Esophagus squamous epithelium (tissue), 5 donors: ENCODE measurements at regions not wholly inside any gene's neighbourhood (a gene's known extent, or its start where the extent isn't known, plus 50 kb on each side); places are given as distances from the start of the nearest gene placed in this dataset.
A peak's percentile ranks its signal among the peaks of the same experiment; 100 is the strongest.

Experiments
- DNase-seq: peaks from one replicate; lab custom pipeline; 2025; lab: John Stamatoyannopoulos, UW
- H3K27ac ChIP-seq, 4 donors: fragments of 200-600 bp; sonication (generic); one replicate each; pipeline ENCODE4 v1.5.1; 2016 to 2019; ENCODE audit warnings: mild to moderate bottlenecking in 1 of 4
- H3K27me3 ChIP-seq, 4 donors: fragments of 200-600 bp; sonication (generic); 1 replicate in 3 of 4; 2 replicates in 1 of 4; pipeline versions ENCODE4 v1.5.1 to v1.6.0; 2017 to 2021; ENCODE audit warnings: antibody characterized with exemption in 1 of 4
- H3K36me3 ChIP-seq, 3 donors: fragments of 200-600 bp; sonication (generic); one replicate each; pipeline ENCODE4 v1.5.1; 2016 to 2019
- H3K4me1 ChIP-seq, 3 donors: fragments of 200-600 bp; sonication (generic); one replicate each; pipeline ENCODE4 v1.5.1; 2017 to 2019
- H3K4me3 ChIP-seq, 4 donors: fragments of 200-600 bp; sonication (generic); 1 replicate in 3 of 4; 2 replicates in 1 of 4; pipeline ENCODE4 v1.5.1; 2016 to 2019; ENCODE audit warnings: mild to moderate bottlenecking in 2 of 4, moderate library complexity in 1 of 4
- H3K9me3 ChIP-seq, 3 donors: fragments of 200-600 bp; sonication (generic); one replicate each; pipeline ENCODE4 v1.5.1; 2016 to 2019
- CTCF ChIP-seq, 6 experiments: fragments of 450-650 bp in 4 of 6; fragments of 200-600 bp in 2 of 6; sonication (generic) in 2 of 6; IDR thresholded peaks; one replicate each; pipeline ENCODE4 v1.5.1; 2016 to 2019; ENCODE audit warnings: antibody characterized with exemption in 6 of 6, mild to moderate bottlenecking in 4 of 6, moderate library complexity in 4 of 6
- POLR2A ChIP-seq, 4 donors: fragments of 450-650 bp; IDR thresholded peaks; one replicate each; pipeline ENCODE4 v1.6.1; 2017; ENCODE audit warnings: antibody characterized with exemption in 4 of 4, mild to moderate bottlenecking in 4 of 4, moderate library complexity in 3 of 4
- WGBS, 2 donors: methylation state at CpG; one replicate each; pipeline ENCODE4 v1.1.5; 2018; 5-methylcytosine and 5-hydroxymethylcytosine counted together
- intact Hi-C: fragments of 100-400 bp; cut with DNase I; formaldehyde crosslinking; loops from one replicate; pipeline ENCODE4 v1.15.0; 2022
- donor health status: DM: yes; HTN: yes; CAD: no.

- 9 to 20% methylated on average over 1 of the region's 1 CpG for WGBS, 2 donors
- H3K27ac ChIP-seq, result peak overlapping the region in 2 of 4 donors; percentile 27 to 34
Observed at GRCh38 chr1:185439727-185440415, 122.8 kb upstream of the IVNS1ABP start.

GRCh38 chr1:185438936-185439335 lies 121.9 kb upstream of the IVNS1ABP start:
- no peak overlapping the region for H3K27ac ChIP-seq
- TF ChIP-seq CTCF (IDR thresholded peaks at IDR 0.05) (no peak), POLR2A (IDR thresholded peaks at IDR 0.05) (no peak)
- intact Hi-C loops, result no loop called here
- peaks cover 4 to 22% (median 12%) of the 10 kb centered on the region in 3 donors for H3K4me1 ChIP-seq
- H3K27me3 ChIP-seq, result no peaks in the 10 kb centered on the region
- H3K4me3 ChIP-seq, result no peak overlapping the region
- no peaks in the 10 kb centered on the region for H3K36me3 ChIP-seq
- no peak for DNase-seq
- H3K9me3 ChIP-seq, result no peaks in the 10 kb centered on the region

More at GRCh38 chr1:185439727-185440415, 122.8 kb upstream of the IVNS1ABP start:
- H3K4me1 ChIP-seq, result peaks cover 4 to 22% (median 12%) of the 10 kb centered on the region in 3 donors
- H3K27me3 ChIP-seq, result no peaks in the 10 kb centered on the region
- H3K4me3 ChIP-seq, result no peak overlapping the region
- intact Hi-C loops, result no loop called here
- TF ChIP-seq POLR2A (IDR thresholded peaks at IDR 0.05), result no peak
- no peak for TF ChIP-seq CTCF (IDR thresholded peaks at IDR 0.05)
- no peak for DNase-seq
- H3K9me3 ChIP-seq, result no peaks in the 10 kb centered on the region
- H3K36me3 ChIP-seq, result no peaks in the 10 kb centered on the region

- TF ChIP-seq CTCF (IDR thresholded peaks at IDR 0.05) (no peak), POLR2A (IDR thresholded peaks at IDR 0.05) (no peak)
- H3K4me1 ChIP-seq, result peaks cover 4 to 15% (median 9%) of the 10 kb centered on the region in 3 donors
- no peaks in the 10 kb centered on the region for H3K9me3 ChIP-seq
- H3K27me3 ChIP-seq, result no peaks in the 10 kb centered on the region
- intact Hi-C loops, result no loop called here
- no peak for DNase-seq
- WGBS, 2 donors, result 100% methylated on average over 1 of the region's 1 CpG
- H3K27ac ChIP-seq, result no peak overlapping the region
- no peak overlapping the region for H3K4me3 ChIP-seq
- no peaks in the 10 kb centered on the region for H3K36me3 ChIP-seq
Observed at GRCh38 chr1:185435696-185436379, 118.8 kb upstream of the IVNS1ABP start.

- H3K9me3 ChIP-seq, result no peaks in the 10 kb centered on the region
- TF ChIP-seq CTCF (IDR thresholded peaks at IDR 0.05), result no peak
- no peak for TF ChIP-seq POLR2A (IDR thresholded peaks at IDR 0.05)
- 93 to 96% methylated on average over 1 of the region's 1 CpG for WGBS, 2 donors
- no peaks in the 10 kb centered on the region for H3K27me3 ChIP-seq
- intact Hi-C loops, result no loop called here
- DNase-seq, result no peak
- H3K36me3 ChIP-seq, result no peaks in the 10 kb centered on the region
- peaks cover 4 to 6% (median 4%) of the 10 kb centered on the region in 3 donors for H3K4me1 ChIP-seq
- no peak overlapping the region for H3K27ac ChIP-seq
- H3K4me3 ChIP-seq, result no peak overlapping the region
Observed at GRCh38 chr1:185434721-185435120, 117.7 kb upstream of the IVNS1ABP start.

- TF ChIP-seq CTCF (IDR thresholded peaks at IDR 0.05) (no peak), POLR2A (IDR thresholded peaks at IDR 0.05) (no peak)
- Histone ChIP-seq H3K9me3 (no peaks in the 10 kb centered on the region), H3K27ac (no peak overlapping the region), H3K4me1 (peaks cover 0 to under 1% (median 0%) of the 10 kb centered on the region in 3 donors), H3K4me3 (no peak overlapping the region), H3K27me3 (no peaks in the 10 kb centered on the region), H3K36me3 (no peaks in the 10 kb centered on the region)
- 69 to 81% methylated on average over 2 of the region's 2 CpGs for WGBS, 2 donors
- DNase-seq, result no peak
- intact Hi-C loops, result no loop called here
Observed at GRCh38 chr1:185433667-185434066, 116.6 kb upstream of the IVNS1ABP start.
